Spleen (tissue), 11 donors: ENCODE measurements at regions not wholly inside any gene's neighbourhood (a gene's known extent, or its start where the extent isn't known, plus 50 kb on each side); places are given as distances from the start of the nearest gene placed in this dataset.

Source experiments
- DNase-seq: peaks from one replicate; pipeline ENCODE4 v3.0.0-alpha.2; 2020
- H3K27ac ChIP-seq, 8 donors: fragments of 200-600 bp; sonication (generic) in 7 of 8; 1 replicate in 4 of 8; 2 replicates in 4 of 8; pipeline versions ENCODE4 v1.5.0 to v1.8.0; 2016 to 2021; ENCODE audit warnings: inconsistent platforms in 4 of 8, mild to moderate bottlenecking in 4 of 8, moderate library complexity in 1 of 8
- H3K27me3 ChIP-seq, 7 donors: fragments of 200-600 bp; sonication (generic) in 6 of 7; replicated peaks in 1 of 7; 1 replicate in 4 of 7; 2 replicates in 3 of 7; pipeline versions ENCODE4 v1.5.0 to v1.8.0; 2016 to 2021; ENCODE audit warnings: inconsistent platforms in 3 of 7, mild to moderate bottlenecking in 1 of 7
- H3K36me3 ChIP-seq, 6 donors: fragments of 200-600 bp; sonication (generic) in 5 of 6; 1 replicate in 4 of 6; 2 replicates in 2 of 6; pipeline versions ENCODE4 v1.5.0 to v1.8.0; 2016 to 2021; ENCODE audit warnings: inconsistent platforms in 2 of 6
- H3K4me1 ChIP-seq, 6 donors: fragments of 200-600 bp; sonication (generic) in 5 of 6; 1 replicate in 3 of 6; 2 replicates in 3 of 6; pipeline versions ENCODE4 v1.5.0 to v1.8.0; 2016 to 2021; ENCODE audit warnings: inconsistent platforms in 3 of 6
- H3K4me3 ChIP-seq, 8 donors: fragments of 200-600 bp; sonication (generic) in 7 of 8; 1 replicate in 4 of 8; 2 replicates in 4 of 8; pipeline versions ENCODE4 v1.5.0 to v1.8.0; 2016 to 2021; ENCODE audit warnings: inconsistent platforms in 4 of 8, mild to moderate bottlenecking in 4 of 8, moderate library complexity in 2 of 8
- H3K9me3 ChIP-seq, 8 donors: fragments of 200-600 bp; sonication (generic) in 7 of 8; 1 replicate in 4 of 8; 2 replicates in 4 of 8; pipeline versions ENCODE4 v1.5.0 to v1.8.0; 2016 to 2021; ENCODE audit warnings: inconsistent platforms in 4 of 8
- CTCF ChIP-seq, 11 experiments: fragments of 200-600 bp in 7 of 11; fragments of 450-650 bp in 4 of 11; sonication (generic) in 4 of 11; IDR thresholded peaks in 8 of 11; conservative IDR thresholded peaks in 3 of 11; 1 replicate in 7 of 11; 2 replicates in 4 of 11; pipeline versions ENCODE4 v1.4.0 to v1.8.0; 2016 to 2021; ENCODE audit warnings: antibody characterized with exemption in 11 of 11, inconsistent platforms in 4 of 11, mild to moderate bottlenecking in 1 of 11
- POLR2A ChIP-seq, 3 donors: fragments of 450-650 bp; IDR thresholded peaks; one replicate each; pipeline ENCODE4 v1.5.1; 2017; ENCODE audit warnings: antibody characterized with exemption in 3 of 3, mild to moderate bottlenecking in 1 of 3
- POLR2AphosphoS5 ChIP-seq, 3 donors: sonication (generic); formaldehyde crosslinking; IDR thresholded peaks; one replicate each; pipeline ENCODE4 v1.5.1; 2017; ENCODE audit warnings: antibody characterized with exemption in 3 of 3
- WGBS, 5 donors: extraction: QIAGEN DNeasy Blood & Tissue Kit in 3 of 5; methylation state at CpG; one replicate each; pipeline versions ENCODE4 v1.1.5 to v1.1.7; 2013 to 2018; 5-methylcytosine and 5-hydroxymethylcytosine counted together
- intact Hi-C: fragments of 100-400 bp; cut with DNase I; formaldehyde crosslinking; loops from one replicate; pipeline ENCODE4 v1.15.0; 2023; ENCODE audit warnings: low total_unique reads
- donor health status: healthy with polysubstance abuse.
- donor health status: DM: no; HTN: no; CAD: no; lungs with moderate emphysema.
- donor health status: DM: no; HTN: no; CAD: no.
- donor health status: Bipolar disorder and iron deficiency.
- donor health status: healthy.
- donor health status: DM: no; HTN: no; CAD: no.
- donor health status: DM: yes; HTN: yes; CAD: no.

GRCh38 chr1:238123201-238123600, 232.5 kb upstream of the ZP4 start:
- H3K27me3 ChIP-seq, result no peaks in the 10 kb centered on the region
- intact Hi-C loops, result no loop called here
- no peak overlapping the region for H3K4me3 ChIP-seq
- peaks cover 0 to 3% (median 0%) of the 10 kb centered on the region in 8 donors for H3K9me3 ChIP-seq
- no peaks in the 10 kb centered on the region for H3K4me1 ChIP-seq
- DNase-seq, result no peak
- TF ChIP-seq POLR2AphosphoS5 (IDR thresholded peaks at IDR 0.05) (no peak), POLR2A (IDR thresholded peaks at IDR 0.05) (no peak), CTCF (IDR thresholded peaks at IDR 0.05 in 8 of 11, conservative IDR thresholded peaks at IDR 0.05 in 3 of 11) (no peak)
- 59 to 80% (median 73%) methylated on average over 3 of the region's 3 CpGs for WGBS, 5 donors
- no peak overlapping the region for H3K27ac ChIP-seq
- no peaks in the 10 kb centered on the region for H3K36me3 ChIP-seq

GRCh38 chr1:238119861-238120260, 229.1 kb upstream of the ZP4 start:
- no peaks in the 10 kb centered on the region for H3K36me3 ChIP-seq
- no peak for DNase-seq
- 27 to 62% (median 44%) methylated on average over 1 of the region's 1 CpG for WGBS, 5 donors
- TF ChIP-seq CTCF (IDR thresholded peaks at IDR 0.05 in 8 of 11, conservative IDR thresholded peaks at IDR 0.05 in 3 of 11), result no peak
- intact Hi-C loops, result no loop called here
- no peaks in the 10 kb centered on the region for H3K27me3 ChIP-seq
- no peak overlapping the region for H3K27ac ChIP-seq
- no peaks in the 10 kb centered on the region for H3K9me3 ChIP-seq
- H3K4me1 ChIP-seq, result no peaks in the 10 kb centered on the region
- H3K4me3 ChIP-seq, result no peak overlapping the region

- Histone ChIP-seq H3K27me3 (no peaks in the 10 kb centered on the region), H3K4me1 (no peaks in the 10 kb centered on the region), H3K4me3 (no peak overlapping the region), H3K27ac (no peak overlapping the region), H3K9me3 (no peaks in the 10 kb centered on the region), H3K36me3 (no peaks in the 10 kb centered on the region)
- intact Hi-C loops, result no loop called here
- 57 to 63% (median 59%) methylated on average over 4 of the region's 4 CpGs for WGBS, 5 donors
- no peak for DNase-seq
- no peak for TF ChIP-seq CTCF (IDR thresholded peaks at IDR 0.05 in 8 of 11, conservative IDR thresholded peaks at IDR 0.05 in 3 of 11)
- TF ChIP-seq POLR2AphosphoS5 (IDR thresholded peaks at IDR 0.05), result no peak
- no peak for TF ChIP-seq POLR2A (IDR thresholded peaks at IDR 0.05)
Measured at GRCh38 chr1:238119060-238119459, 228.3 kb upstream of the ZP4 start.

- WGBS, 5 donors, result 75 to 88% (median 83%) methylated on average over 3 of the region's 3 CpGs
- no peaks in the 10 kb centered on the region for H3K27me3 ChIP-seq
- intact Hi-C loops, result no loop called here
- no peak overlapping the region for H3K4me3 ChIP-seq
- no peaks in the 10 kb centered on the region for H3K9me3 ChIP-seq
- no peaks in the 10 kb centered on the region for H3K4me1 ChIP-seq
- no peak overlapping the region for H3K27ac ChIP-seq
- no peak for TF ChIP-seq POLR2A (IDR thresholded peaks at IDR 0.05)
- TF ChIP-seq CTCF (IDR thresholded peaks at IDR 0.05 in 8 of 11, conservative IDR thresholded peaks at IDR 0.05 in 3 of 11), result no peak
- TF ChIP-seq POLR2AphosphoS5 (IDR thresholded peaks at IDR 0.05), result no peak
- no peak for DNase-seq
- no peaks in the 10 kb centered on the region for H3K36me3 ChIP-seq
Measured at GRCh38 chr1:238115852-238116251, 225.1 kb upstream of the ZP4 start.
